HPDE6-E6E7 (cell line): ENCODE measurements at regions not wholly inside any gene's neighbourhood (a gene's known extent, or its start where the extent isn't known, plus 50 kb on each side); places are given as distances from the start of the nearest gene placed in this dataset.
A peak's percentile ranks its signal among the peaks of the same experiment; 100 is the strongest.
"Not testable (repeated sequence)": the region's sequence is repeated elsewhere in the genome, so short reads cannot be mapped to it uniquely, and the experiment has no call there.

Experiments used
- DNase-seq: peaks from one replicate; pipeline ENCODE4 v3.0.0; 2011; ENCODE audit warnings: missing footprints; ENCODE audit errors: extremely low spot score

GRCh38 chr6:144683216-144684070, 398.3 kb downstream of the UTRN start:
- DNase-seq, result no peak

- no peak for DNase-seq
These were observed 403.6 kb downstream of the UTRN start for GRCh38 chr6:144688713-144689112.

- DNase-seq, result no peak
These were observed 404.4 kb downstream of the UTRN start for GRCh38 chr6:144689503-144690040.

GRCh38 chr6:144690133-144690532, 405.0 kb downstream of the UTRN start:
- no peak for DNase-seq

- no peak for DNase-seq
These were observed 405.5 kb downstream of the UTRN start for GRCh38 chr6:144690666-144691065.

GRCh38 chr6:144692050-144692449, 406.9 kb downstream of the UTRN start:
- DNase-seq, result not testable (repeated sequence)

- no peak for DNase-seq
These were observed 410.9 kb downstream of the UTRN start for GRCh38 chr6:144695858-144696533.

- DNase-seq, result no peak
These were observed 411.7 kb downstream of the UTRN start for GRCh38 chr6:144696610-144697368.

GRCh38 chr6:144697369-144697760, 412.2 kb downstream of the UTRN start:
- DNase-seq, result no peak

GRCh38 chr6:144697801-144698200, 412.7 kb downstream of the UTRN start:
- no peak for DNase-seq

- no peak for DNase-seq
These were observed 417.6 kb downstream of the UTRN start for GRCh38 chr6:144702781-144703180.

- peak; percentile 69 for DNase-seq
These were observed 425.1 kb downstream of the UTRN start for GRCh38 chr6:144710207-144710606.

GRCh38 chr6:144711661-144712060, 426.5 kb downstream of the UTRN start:
- DNase-seq, result no peak

GRCh38 chr6:144712541-144712940, 427.4 kb downstream of the UTRN start:
- DNase-seq, result no peak

GRCh38 chr6:144714021-144714712, 429.0 kb downstream of the UTRN start:
- DNase-seq, result no peak

- no peak for DNase-seq
These were observed 430.2 kb downstream of the UTRN start for GRCh38 chr6:144715344-144715743.

- peak; percentile 10 for DNase-seq
These were observed 433.3 kb downstream of the UTRN start for GRCh38 chr6:144718431-144718830.

- no peak for DNase-seq
These were observed 436.1 kb downstream of the UTRN start for GRCh38 chr6:144721232-144721631.

- no peak for DNase-seq
These were observed 437.1 kb downstream of the UTRN start for GRCh38 chr6:144722154-144722737.

- no peak for DNase-seq
These were observed 437.8 kb downstream of the UTRN start for GRCh38 chr6:144722925-144723324.

GRCh38 chr6:144723431-144723830, 438.3 kb downstream of the UTRN start:
- DNase-seq, result no peak
